ENCODE measurements at regions not wholly inside any gene's neighbourhood (a gene's known extent, or its start where the extent isn't known, plus 50 kb on each side); places are given as distances from the start of the nearest gene placed in this dataset.

- TF ChIP-seq CTCF (IDR thresholded peaks at IDR 0.05; ENCODE audit: low read depth, low read length, missing input control) (no peak), HNF4G (IDR thresholded peaks at IDR 0.05) (no peak), JUND (IDR thresholded peaks at IDR 0.05) (no peak), YY1 (IDR thresholded peaks at IDR 0.05) (no peak)
These were observed 285.0 kb upstream of the TPM1 start (continued) for GRCh38 chr15:62757535-62757934.

GRCh38 chr15:62758126-62758951 lies 284.2 kb upstream of the TPM1 start:
- H3K9me3 ChIP-seq (ENCODE audit: control insufficient read depth in 4 of 4, low read length in 3 of 4): no peaks in the 10 kb centered on the region
- TF ChIP-seq CTCF (IDR thresholded peaks at IDR 0.05; ENCODE audit: low read depth, low read length, missing input control) (no peak), JUND (IDR thresholded peaks at IDR 0.05) (no peak), NR2F2 (IDR thresholded peaks at IDR 0.05) (no peak), MAX (IDR thresholded peaks at IDR 0.05) (no peak), FOXA2 (IDR thresholded peaks at IDR 0.05) (no peak), ZBTB33 (IDR thresholded peaks at IDR 0.05) (no peak), RAD21 (IDR thresholded peaks at IDR 0.05) (peak in 1 of 2 donors; percentile 20), HNF4A (conservative IDR thresholded peaks at IDR 0.05) (peak; percentile 58 to 72), REST (IDR thresholded peaks at IDR 0.05) (peak; percentile 24), SP1 (IDR thresholded peaks at IDR 0.05) (peak; percentile 39), HNF4G (IDR thresholded peaks at IDR 0.05) (no peak), FOXA1 (IDR thresholded peaks at IDR 0.05) (no peak), TAF1 (conservative IDR thresholded peaks at IDR 0.05) (no peak), GABPA (IDR thresholded peaks at IDR 0.05 in 1 of 2, conservative IDR thresholded peaks at IDR 0.05 in 1 of 2) (no peak), EGR1 (IDR thresholded peaks at IDR 0.05; ENCODE audit: low read depth in 2 of 2) (no peak), ATF3 (IDR thresholded peaks at IDR 0.05) (no peak), YY1 (IDR thresholded peaks at IDR 0.05) (peak; percentile 38), RXRA (IDR thresholded peaks at IDR 0.05) (peak; percentile 36 to 55)
- H3K4me1 ChIP-seq (ENCODE audit: control insufficient read depth in 4 of 4, insufficient read depth in 4 of 4, low read length in 3 of 4): peaks cover 0 to 18% (median 10%) of the 10 kb centered on the region in 4 donors
- no peaks in the 10 kb centered on the region for H3K36me3 ChIP-seq (ENCODE audit: control insufficient read depth in 4 of 4, insufficient read depth in 3 of 4, low read depth in 1 of 4, low read length in 3 of 4)
- 38% methylated on average over 11 of the region's 11 CpGs for WGBS
- H3K27ac ChIP-seq (ENCODE audit: low read depth in 1 of 2, low read length in 2 of 2): peak overlapping the region; percentile 32 to 46
- no peak overlapping the region for H3K4me3 ChIP-seq (ENCODE audit: low read depth in 1 of 3, low read length in 3 of 3)
- no peaks in the 10 kb centered on the region for H3K27me3 ChIP-seq (ENCODE audit: control insufficient read depth in 4 of 4, insufficient read depth in 4 of 4, low read length in 3 of 4)
- no peak overlapping the region for H3K9ac ChIP-seq (ENCODE audit: low read depth in 1 of 2, low read length in 2 of 2)
- no peak for DNase-seq (ENCODE audit: low spot score)

Data from liver (tissue), 8 donors.